Liver (tissue), 8 donors: ENCODE measurements at regions not wholly inside any gene's neighbourhood (a gene's known extent, or its start where the extent isn't known, plus 50 kb on each side); places are given as distances from the start of the nearest gene placed in this dataset.

Experiments
- DNase-seq: peaks from one replicate; pipeline ENCODE4 v3.0.0-alpha.2; 2017; ENCODE audit warnings: low spot score
- H3K27ac ChIP-seq, 2 donors: one replicate each; pipeline ENCODE4 v1.7.0; 2013; ENCODE audit warnings: inconsistent platforms in 2 of 2, low read length in 2 of 2, control low read depth in 1 of 2, low read depth in 1 of 2, mild to moderate bottlenecking in 1 of 2
- H3K27me3 ChIP-seq, 4 donors: one replicate each; pipeline versions ENCODE4 v1.6.1 to v1.7.0; 2013; ENCODE audit warnings: low read length in 3 of 4, inconsistent platforms in 1 of 4, mild to moderate bottlenecking in 1 of 4, moderate library complexity in 1 of 4; ENCODE audit not compliant: control insufficient read depth in 4 of 4, insufficient read depth in 4 of 4
- H3K36me3 ChIP-seq, 4 donors: one replicate each; pipeline versions ENCODE4 v1.6.1 to v1.7.0; 2013; ENCODE audit warnings: low read length in 3 of 4, mild to moderate bottlenecking in 3 of 4, low read depth in 1 of 4, moderate library complexity in 1 of 4; ENCODE audit not compliant: control insufficient read depth in 4 of 4, insufficient read depth in 3 of 4
- H3K4me1 ChIP-seq, 4 donors: one replicate each; pipeline versions ENCODE4 v1.6.1 to v1.7.0; 2013; ENCODE audit warnings: low read length in 3 of 4, mild to moderate bottlenecking in 3 of 4, moderate library complexity in 1 of 4; ENCODE audit not compliant: control insufficient read depth in 4 of 4, insufficient read depth in 4 of 4
- H3K4me3 ChIP-seq, 3 donors: one replicate each; pipeline versions ENCODE4 v1.6.1 to v1.7.0; 2013; ENCODE audit warnings: low read length in 3 of 3, control low read depth in 1 of 3, low read depth in 1 of 3, mild to moderate bottlenecking in 1 of 3
- H3K9ac ChIP-seq, 2 donors: one replicate each; pipeline ENCODE4 v1.7.0; 2013; ENCODE audit warnings: low read length in 2 of 2, mild to moderate bottlenecking in 2 of 2, moderate library complexity in 2 of 2, control low read depth in 1 of 2, low read depth in 1 of 2
- H3K9me3 ChIP-seq, 4 donors: one replicate each; pipeline versions ENCODE4 v1.6.1 to v1.7.0; 2013; ENCODE audit warnings: low read length in 3 of 4; ENCODE audit not compliant: control insufficient read depth in 4 of 4
- ATF3 ChIP-seq: IDR thresholded peaks from 2 replicates; pipeline ENCODE4 v1.6.1; 2016; ENCODE audit warnings: antibody characterized with exemption
- CTCF ChIP-seq: fragments of 150-350 bp; IDR thresholded peaks from 2 replicates; pipeline ENCODE4 v1.5.1; 2017; ENCODE audit warnings: improper control_type of control experiment, low read depth, low read length; ENCODE audit not compliant: missing input control
- EGR1 ChIP-seq, 2 donors: IDR thresholded peaks; 2 replicates each; pipeline ENCODE4 v1.6.1; 2016 to 2018; ENCODE audit warnings: antibody characterized with exemption in 2 of 2, low read depth in 2 of 2
- FOXA1 ChIP-seq: IDR thresholded peaks from 2 replicates; pipeline ENCODE4 v1.6.1; 2016; ENCODE audit warnings: antibody characterized with exemption
- FOXA2 ChIP-seq: IDR thresholded peaks from 2 replicates; pipeline ENCODE4 v1.6.1; 2016; ENCODE audit warnings: antibody characterized with exemption
- GABPA ChIP-seq, 2 donors: IDR thresholded peaks in 1 of 2; conservative IDR thresholded peaks in 1 of 2; 2 replicates each; pipeline ENCODE4 v1.6.1; 2016; ENCODE audit warnings: antibody characterized with exemption in 2 of 2, mild to moderate bottlenecking in 1 of 2, moderate library complexity in 1 of 2
- HNF4A ChIP-seq, 2 donors: conservative IDR thresholded peaks; 2 replicates each; pipeline ENCODE4 v1.6.1; 2016; ENCODE audit warnings: antibody characterized with exemption in 2 of 2, mild to moderate bottlenecking in 2 of 2
- HNF4G ChIP-seq: IDR thresholded peaks from 2 replicates; pipeline ENCODE4 v1.6.1; 2016; ENCODE audit warnings: antibody characterized with exemption
- JUND ChIP-seq, 2 donors: IDR thresholded peaks; 2 replicates each; pipeline ENCODE4 v1.6.1; 2016; ENCODE audit warnings: antibody characterized with exemption in 2 of 2
- MAX ChIP-seq: IDR thresholded peaks from 2 replicates; pipeline ENCODE4 v1.6.1; 2016; ENCODE audit warnings: antibody characterized with exemption
- NR2F2 ChIP-seq: IDR thresholded peaks from 2 replicates; pipeline ENCODE4 v1.6.1; 2016; ENCODE audit warnings: antibody characterized with exemption
- RAD21 ChIP-seq, 2 donors: IDR thresholded peaks; 2 replicates each; pipeline ENCODE4 v1.6.1; 2016; ENCODE audit warnings: antibody characterized with exemption in 2 of 2, mild to moderate bottlenecking in 2 of 2
- REST ChIP-seq: IDR thresholded peaks from 2 replicates; pipeline ENCODE4 v1.6.1; 2016; ENCODE audit warnings: antibody characterized with exemption, mild to moderate bottlenecking
- RXRA ChIP-seq, 2 donors: IDR thresholded peaks; 2 replicates each; pipeline ENCODE4 v1.6.1; 2017 to 2018; ENCODE audit warnings: antibody characterized with exemption in 2 of 2, mild to moderate bottlenecking in 1 of 2
- TAF1 ChIP-seq: conservative IDR thresholded peaks from 2 replicates; pipeline ENCODE4 v1.6.1; 2016; ENCODE audit warnings: antibody characterized with exemption, mild to moderate bottlenecking
- YY1 ChIP-seq: IDR thresholded peaks from 2 replicates; pipeline ENCODE4 v1.6.1; 2016; ENCODE audit warnings: antibody characterized with exemption, mild to moderate bottlenecking
- ZBTB33 ChIP-seq: IDR thresholded peaks from 2 replicates; pipeline ENCODE4 v1.6.1; 2016; ENCODE audit warnings: antibody characterized with exemption
- WGBS: extraction: QIAGEN DNeasy Blood & Tissue Kit; methylation state at CpG from one replicate; pipeline ENCODE4 v1.1.7; 2013; 5-methylcytosine and 5-hydroxymethylcytosine counted together
- donor health status: healthy.
- donor health status: healthy.
- donor health status: healthy.
- donor health status: healthy.
- donor health status: healthy.

GRCh38 chrX:148203531-148203930, 222.4 kb downstream of the FMR1NB start:
- Histone ChIP-seq H3K9me3 (no peaks in the 10 kb centered on the region), H3K4me1 (no peaks in the 10 kb centered on the region), H3K4me3 (no peak overlapping the region), H3K27me3 (no peaks in the 10 kb centered on the region), H3K27ac (no peak overlapping the region), H3K36me3 (no peaks in the 10 kb centered on the region), H3K9ac (no peak overlapping the region)
- WGBS = 77% methylated on average over 3 of the region's 3 CpGs
- no peak for DNase-seq
- no peak for TF ChIP-seq REST
- TF ChIP-seq HNF4G = no peak
- no peak for TF ChIP-seq HNF4A (conservative IDR thresholded peaks at IDR 0.05)
- TF ChIP-seq RAD21 (IDR thresholded peaks at IDR 0.05) = no peak
- TF ChIP-seq TAF1 = no peak
- no peak for TF ChIP-seq FOXA2
- no peak for TF ChIP-seq RXRA (IDR thresholded peaks at IDR 0.05)
- no peak for TF ChIP-seq ZBTB33
- no peak for TF ChIP-seq GABPA (IDR thresholded peaks at IDR 0.05 in 1 of 2, conservative IDR thresholded peaks at IDR 0.05 in 1 of 2)
- TF ChIP-seq EGR1 (IDR thresholded peaks at IDR 0.05; ENCODE audit: low read depth in 2 of 2) = no peak
- TF ChIP-seq FOXA1 = no peak
- no peak for TF ChIP-seq NR2F2
- no peak for TF ChIP-seq JUND (IDR thresholded peaks at IDR 0.05)
- TF ChIP-seq ATF3 = no peak
- TF ChIP-seq YY1 = no peak
- TF ChIP-seq CTCF = no peak
- no peak for TF ChIP-seq MAX

GRCh38 chrX:148204195-148204594, 223.1 kb downstream of the FMR1NB start:
- H3K36me3 ChIP-seq = no peaks in the 10 kb centered on the region
- DNase-seq = no peak
- no peak overlapping the region for H3K9ac ChIP-seq
- H3K4me3 ChIP-seq = no peak overlapping the region
- H3K27me3 ChIP-seq = no peaks in the 10 kb centered on the region
- no peaks in the 10 kb centered on the region for H3K9me3 ChIP-seq
- H3K4me1 ChIP-seq = no peaks in the 10 kb centered on the region
- H3K27ac ChIP-seq = no peak overlapping the region
- WGBS = 66% methylated on average over 1 of the region's 1 CpG
- TF ChIP-seq RAD21 (IDR thresholded peaks at IDR 0.05) (no peak), REST (no peak), JUND (IDR thresholded peaks at IDR 0.05) (no peak), HNF4G (no peak), FOXA2 (no peak), NR2F2 (no peak), TAF1 (no peak), MAX (no peak), EGR1 (IDR thresholded peaks at IDR 0.05; ENCODE audit: low read depth in 2 of 2) (no peak), YY1 (no peak), ATF3 (no peak), ZBTB33 (no peak), RXRA (IDR thresholded peaks at IDR 0.05) (no peak)
